GM21619 (cell line): ENCODE measurements at regions not wholly inside any gene's neighbourhood (a gene's known extent, or its start where the extent isn't known, plus 50 kb on each side); places are given as distances from the start of the nearest gene placed in this dataset.

Experiments
- ATAC-seq: cut with Tn5 transposase; IDR thresholded peaks from one replicate; pipeline ENCODE4 v1.9.1; 2021; ENCODE audit not compliant: unreplicated experiment

DNA sequence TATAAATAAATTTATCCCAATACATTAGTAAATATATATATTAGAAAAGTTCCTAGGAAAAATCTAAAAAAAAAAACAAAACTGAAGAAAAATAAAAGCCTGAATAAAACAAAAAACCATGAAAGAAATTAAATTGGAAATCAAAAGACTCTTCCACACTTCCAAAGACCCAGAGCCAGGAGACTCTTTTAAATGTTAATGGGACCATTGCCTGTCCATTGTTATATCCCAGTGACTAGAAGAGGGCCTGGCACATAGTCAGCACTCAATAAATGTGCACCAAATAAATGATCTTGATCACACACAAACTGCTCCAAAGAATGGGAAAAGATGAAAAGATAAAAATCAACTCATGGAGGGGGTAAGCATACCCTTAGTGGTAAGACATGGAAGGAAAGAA lies 51.3 kb upstream of the CLDN18 start:
- ATAC-seq, result no peak
